ENCODE measurements at regions not wholly inside any gene's neighbourhood (a gene's known extent, or its start where the extent isn't known, plus 50 kb on each side); places are given as distances from the start of the nearest gene placed in this dataset.
"Not testable (repeated sequence)": the region's sequence is repeated elsewhere in the genome, so short reads cannot be mapped to it uniquely, and the experiment has no call there.

DNA sequence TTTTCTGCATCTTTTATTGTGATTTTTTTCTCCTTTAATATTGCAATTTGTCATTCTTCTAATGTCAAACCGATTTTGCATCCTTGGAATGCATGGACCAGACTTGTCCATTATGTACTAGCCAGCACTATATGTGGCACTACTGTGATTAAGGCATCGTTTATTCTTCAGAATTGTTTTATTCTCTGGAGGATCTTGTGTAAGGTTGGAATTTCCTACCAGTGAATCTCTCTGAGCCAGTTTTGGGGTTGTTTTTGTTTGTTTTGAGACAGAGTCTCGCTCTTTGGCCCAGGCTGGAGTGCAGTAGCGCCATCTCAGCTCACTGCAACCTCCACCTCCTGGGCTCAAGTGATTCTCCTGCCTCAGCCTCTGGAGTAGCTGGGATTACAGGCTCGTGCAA is 58.5 kb downstream of the IGLL5 start:
- DNase-seq: no peak

DNA sequence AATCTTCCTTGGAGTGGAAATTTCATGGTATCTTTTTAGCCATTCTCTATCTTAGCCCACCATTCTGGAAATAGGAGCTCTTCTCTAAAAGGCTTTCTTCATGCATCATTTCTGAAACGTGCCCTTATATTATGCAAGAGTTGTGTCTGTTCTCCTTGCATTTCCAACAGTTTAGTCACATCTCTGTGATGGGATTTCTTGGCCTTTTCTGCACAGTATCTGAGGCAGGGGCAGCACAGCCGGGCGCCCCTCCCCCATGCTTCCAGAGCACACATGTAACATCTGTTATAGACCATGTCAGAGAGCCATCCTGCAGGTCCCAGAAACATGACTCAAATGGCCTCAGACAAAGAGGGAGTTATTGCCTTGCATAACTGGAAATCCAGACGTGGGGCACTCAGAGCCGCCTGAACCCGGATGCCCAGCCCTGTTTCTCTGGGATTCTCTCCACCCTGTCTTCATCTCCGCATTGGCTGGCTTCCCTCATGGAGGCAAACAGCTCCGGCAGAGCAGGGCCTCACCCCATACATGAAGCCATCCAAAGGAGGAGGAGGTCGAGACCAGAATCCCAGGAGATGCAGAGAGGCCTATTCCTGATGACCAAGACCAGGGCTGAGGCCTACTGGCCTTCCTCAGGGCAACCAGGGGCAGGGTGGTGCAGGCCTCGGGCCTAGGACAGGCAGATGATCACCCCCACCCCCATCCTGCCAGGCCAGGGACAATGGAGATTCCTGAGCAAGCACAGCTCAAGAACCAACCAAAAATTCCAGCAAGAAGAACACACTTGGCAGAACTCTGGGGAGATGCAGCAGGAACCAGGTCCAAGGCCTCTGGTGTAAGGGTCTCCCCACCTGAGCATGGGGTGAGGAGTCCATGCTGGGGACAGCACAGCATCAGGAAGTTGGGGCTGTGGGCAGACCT is 61.3 kb downstream of the IGLL5 start:
- peak; percentile 3 for DNase-seq

DNA sequence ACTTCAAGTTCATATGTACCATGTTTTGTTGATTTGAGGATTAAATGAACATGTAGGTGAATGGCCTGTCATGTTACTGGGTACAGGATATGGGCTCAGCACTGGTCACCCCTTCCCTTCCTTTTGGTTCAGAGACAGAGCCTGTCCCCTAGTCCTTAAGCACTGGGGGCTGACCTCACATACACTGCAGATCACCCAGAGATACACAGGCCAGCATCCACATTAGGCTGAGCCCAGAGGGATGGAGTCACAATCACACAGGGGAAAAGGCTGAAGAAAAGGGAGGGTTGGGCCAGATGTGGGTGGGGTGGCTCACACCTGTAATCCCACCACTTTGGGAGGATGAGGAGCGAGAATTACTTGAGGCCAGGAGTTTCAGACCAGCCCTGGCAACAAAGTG is 62.3 kb downstream of the IGLL5 start:
- DNase-seq: no peak

DNA sequence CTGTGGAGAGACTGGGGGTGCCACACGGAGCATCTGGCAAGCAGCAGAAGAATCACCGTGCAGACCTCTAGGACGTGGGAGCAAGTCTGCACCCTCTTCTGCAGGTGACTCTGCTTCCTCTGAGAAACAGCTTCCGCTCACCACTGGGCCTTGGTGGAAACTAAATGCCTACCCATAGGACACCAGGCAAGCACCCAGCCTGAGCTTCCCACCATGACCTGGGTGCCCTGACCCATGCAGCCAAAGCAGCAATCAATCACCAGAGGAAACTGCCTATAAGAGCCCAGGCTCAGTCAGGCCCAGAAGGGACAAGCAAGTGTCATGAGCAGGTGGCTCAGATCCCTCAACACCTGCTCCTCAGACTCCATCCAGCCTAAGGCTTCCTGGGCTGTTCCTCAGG is 63.4 kb downstream of the IGLL5 start:
- no peak for DNase-seq

DNA sequence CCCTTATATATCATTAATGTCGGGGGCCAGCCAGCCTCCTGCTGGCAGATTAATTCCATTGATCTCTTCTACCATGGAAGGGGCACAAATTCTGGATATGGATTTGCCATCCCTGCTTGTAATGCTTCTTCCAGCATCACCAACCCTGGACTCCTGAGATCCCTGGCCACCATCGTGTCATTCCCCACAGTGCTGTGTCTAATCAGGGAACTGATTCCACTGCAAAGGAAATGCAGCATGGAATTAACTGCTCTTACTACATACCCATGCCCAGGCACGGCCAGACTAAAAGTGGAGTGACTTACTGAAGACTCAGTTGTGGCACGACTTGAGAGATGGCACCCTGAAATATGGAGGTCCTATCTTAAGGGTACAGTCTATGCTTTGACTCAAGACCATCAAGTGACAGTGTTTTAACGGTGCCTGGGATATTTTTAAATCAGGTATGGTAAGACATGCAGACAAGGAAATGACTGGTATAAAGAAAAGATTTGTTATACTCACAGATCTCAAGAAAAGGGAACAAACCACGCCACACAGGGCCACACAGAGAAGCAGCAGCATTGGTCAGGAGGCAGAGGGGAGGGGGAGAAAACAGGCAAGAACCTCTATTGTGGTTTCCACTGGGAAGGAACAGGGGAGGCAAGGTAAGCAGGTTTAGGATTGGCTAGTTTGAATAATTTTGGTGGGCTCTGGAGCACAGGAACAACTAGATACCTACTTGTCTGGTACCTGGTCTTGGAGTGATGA is 65.1 kb downstream of the IGLL5 start:
- DNase-seq: no peak

DNA sequence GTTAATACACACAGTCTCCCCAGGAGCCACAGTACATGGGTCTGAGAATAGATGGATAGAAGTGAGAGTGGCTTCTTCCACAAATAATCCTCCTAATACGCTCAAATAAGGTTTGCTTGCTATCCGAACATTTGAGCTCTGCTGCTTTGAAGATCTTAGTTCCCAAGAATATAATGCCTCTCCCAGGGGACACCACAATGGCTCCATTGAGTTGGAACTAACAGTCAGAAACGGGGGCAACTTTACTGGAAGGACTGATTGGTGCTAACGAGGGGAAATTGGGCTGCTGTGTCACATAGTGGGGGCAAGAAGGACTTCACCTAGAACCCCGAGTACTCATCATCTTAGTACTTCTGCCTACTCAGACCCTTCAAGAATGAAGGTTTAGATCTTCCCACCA is 66.2 kb downstream of the IGLL5 start:
- DNase-seq: no peak

DNA sequence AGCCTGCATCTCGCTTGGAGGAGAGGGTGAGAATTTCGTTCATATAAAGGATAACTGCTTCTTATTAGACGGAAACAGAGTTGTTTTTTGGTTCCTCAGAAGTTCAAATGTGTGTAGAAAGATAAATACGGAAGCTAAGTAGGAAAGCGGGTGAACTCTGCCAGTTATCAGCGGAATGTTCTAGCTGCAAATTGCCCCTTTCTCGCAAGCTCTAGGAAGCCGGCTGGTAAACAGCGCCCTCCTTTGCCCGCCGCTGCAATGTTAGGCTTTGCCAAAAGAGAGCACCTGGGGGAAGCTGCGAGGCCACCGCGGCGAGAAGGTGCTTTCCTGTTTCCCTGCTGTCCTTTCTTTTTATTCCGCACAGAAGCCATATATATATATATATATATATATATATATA is 67.0 kb downstream of the IGLL5 start:
- DNase-seq: no peak

DNA sequence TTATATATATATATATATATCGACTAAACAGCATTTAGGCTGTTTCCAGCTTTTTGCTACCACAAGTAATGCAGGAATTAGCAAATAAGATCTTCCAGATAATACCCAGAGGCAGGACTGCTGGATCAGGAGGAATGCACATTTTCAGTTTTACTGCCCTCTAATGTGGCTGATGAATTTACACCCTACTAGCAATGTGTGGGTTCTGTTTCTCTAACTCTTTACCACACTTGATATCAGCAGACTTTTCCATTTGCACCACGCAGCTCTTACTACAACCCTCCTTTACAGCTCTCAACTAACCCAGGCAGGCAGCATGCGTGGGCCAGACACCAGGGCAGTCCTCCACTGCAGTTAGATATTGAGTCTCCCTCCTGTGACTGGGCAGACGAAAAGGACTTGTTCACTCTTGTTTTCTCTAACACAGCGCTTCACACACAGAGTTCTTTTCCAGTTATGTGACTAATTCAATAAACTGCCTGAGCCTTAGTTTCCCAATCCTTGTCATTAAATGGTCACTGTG is 67.7 kb downstream of the IGLL5 start:
- no peak for DNase-seq

DNA sequence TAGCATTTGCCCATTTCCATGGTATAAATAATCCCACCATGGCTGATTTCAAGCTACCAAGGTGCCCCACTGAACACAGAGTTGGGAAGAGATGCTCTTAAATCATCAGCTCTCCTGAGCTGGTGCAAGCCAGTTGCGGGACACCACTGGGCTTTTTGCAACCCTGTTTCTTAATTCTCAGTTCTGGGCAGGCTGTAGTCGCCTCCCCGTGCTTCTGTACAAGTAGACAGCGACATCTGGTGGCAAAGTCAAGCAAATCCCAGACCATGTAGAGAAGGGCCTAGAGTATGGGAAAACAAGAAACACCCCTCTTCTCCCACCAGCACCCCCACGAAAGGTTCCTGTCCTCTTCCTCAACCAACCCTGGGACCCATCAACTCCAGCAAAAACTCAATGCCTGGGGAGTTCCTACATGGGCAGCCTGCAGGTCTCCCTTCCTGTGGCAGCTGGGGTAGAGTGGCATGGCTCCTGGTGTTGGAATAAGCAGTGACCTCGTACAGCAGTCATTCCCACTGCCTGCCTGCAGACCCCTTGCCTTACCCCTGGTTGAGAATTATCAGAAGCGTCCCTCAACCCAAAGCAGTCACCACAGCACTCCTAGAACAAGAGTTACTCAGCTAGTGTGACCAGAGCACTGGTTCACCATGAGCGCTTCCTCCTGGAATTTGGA is 68.4 kb downstream of the IGLL5 start:
- peak; percentile 57 for DNase-seq

DNA sequence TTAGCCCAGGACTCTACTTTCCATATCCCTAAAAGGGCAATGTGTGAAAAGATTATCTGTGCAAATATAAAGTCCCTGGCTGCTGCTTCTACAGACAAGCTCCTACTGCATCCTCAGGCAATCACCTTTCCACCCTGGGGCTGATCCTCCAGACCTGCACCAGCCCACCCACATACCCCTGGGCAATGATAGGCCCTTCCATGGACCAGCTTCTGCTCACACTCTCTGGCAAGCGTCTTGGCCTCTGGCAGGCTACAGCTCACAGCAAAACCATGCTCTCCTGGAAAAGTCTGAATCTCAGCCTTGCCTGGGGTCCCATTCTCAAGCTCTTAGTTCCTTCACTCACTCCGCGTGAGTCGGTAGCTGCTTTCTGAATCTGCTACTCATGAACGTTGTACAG is 69.5 kb downstream of the IGLL5 start:
- DNase-seq: no peak

DNA sequence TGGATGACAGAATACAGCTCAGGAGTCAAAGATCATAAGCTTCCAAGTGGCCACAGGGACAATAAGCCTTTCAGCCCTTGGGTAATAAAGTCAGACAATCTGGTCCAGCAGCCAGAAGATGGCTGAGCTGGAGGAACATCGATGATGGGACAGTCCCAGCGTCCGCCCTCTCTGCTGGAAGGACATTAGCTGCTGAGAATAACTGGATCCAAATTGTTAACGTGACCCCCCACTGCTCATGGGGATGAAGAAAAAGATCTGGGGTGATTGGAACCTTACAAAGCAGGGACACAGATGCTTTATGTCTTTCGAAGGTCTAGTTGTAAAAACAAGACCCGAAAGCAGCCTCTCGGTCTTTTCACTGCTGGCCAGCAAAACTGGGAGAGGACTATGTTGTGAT is 71.0 kb downstream of the IGLL5 start:
- no peak for DNase-seq

DNA sequence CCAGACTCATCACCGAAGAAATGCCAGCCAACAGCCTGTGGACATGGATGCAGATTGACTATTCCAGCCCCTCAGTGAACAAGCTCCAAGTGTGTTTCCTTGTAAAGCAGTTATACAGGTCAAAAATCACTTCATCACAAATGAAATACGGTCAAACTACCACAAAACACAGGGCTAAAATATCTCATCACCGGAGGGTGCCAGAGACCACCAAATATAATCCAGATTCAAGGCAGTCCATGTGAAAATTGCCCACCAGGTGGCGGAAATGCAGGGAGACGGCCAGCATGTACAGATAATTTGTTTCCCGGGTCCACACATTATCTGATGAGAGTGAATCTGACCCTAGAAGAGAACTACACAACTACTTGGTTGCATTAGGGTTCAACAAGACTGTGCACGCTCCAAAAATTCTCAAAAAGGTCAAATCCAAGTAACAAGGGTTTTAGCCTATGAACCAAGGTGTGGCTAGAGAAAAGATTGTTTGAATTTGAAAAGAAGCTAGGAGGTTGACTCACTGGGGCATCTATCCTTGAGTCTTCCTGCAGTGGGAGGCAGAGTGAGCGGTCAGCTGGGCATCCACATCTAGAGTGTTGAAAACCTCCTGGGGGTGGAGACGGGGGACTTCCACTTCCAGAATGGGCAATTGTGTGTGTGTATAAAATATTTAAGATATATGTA is 71.7 kb downstream of the IGLL5 start:
- DNase-seq: peak; percentile 73

DNA sequence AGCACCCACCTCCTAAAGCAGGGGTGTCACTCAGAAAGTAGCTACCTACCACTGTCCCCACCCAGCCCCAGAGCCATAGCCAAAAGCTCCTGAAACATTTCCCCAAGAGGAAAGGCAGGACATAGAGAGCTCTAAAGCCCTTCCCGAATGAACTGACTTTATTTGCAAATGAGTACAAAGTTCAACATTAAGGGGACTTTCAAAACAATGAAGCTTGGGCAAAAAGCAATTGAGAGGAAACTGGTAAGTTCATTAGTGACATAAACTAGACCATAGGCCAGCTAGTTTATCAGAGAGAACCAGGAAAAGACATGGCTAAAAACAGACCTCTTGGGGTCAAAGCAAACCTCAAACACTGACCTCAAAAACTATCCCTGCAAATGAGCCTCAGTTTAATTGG is 72.7 kb downstream of the IGLL5 start:
- no peak for DNase-seq

DNA sequence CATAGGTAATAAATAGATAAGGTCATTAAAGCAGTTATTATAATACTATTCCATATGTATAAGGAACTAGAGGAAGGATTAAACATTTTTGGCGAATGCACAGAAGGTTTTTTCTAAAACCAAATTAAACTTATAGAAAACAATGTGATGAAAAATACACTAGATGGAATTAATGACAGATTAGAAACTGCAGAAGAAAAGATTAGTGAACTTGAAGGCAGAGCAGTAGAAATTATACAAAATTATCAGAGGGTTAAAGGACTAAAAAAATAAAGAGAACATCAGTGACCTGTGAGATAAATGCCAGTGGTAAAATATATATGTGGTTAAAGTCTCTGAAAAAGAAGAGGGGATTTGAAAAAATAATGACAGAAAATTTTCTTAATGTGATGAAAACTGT is 74.0 kb downstream of the IGLL5 start:
- no peak for DNase-seq

DNA sequence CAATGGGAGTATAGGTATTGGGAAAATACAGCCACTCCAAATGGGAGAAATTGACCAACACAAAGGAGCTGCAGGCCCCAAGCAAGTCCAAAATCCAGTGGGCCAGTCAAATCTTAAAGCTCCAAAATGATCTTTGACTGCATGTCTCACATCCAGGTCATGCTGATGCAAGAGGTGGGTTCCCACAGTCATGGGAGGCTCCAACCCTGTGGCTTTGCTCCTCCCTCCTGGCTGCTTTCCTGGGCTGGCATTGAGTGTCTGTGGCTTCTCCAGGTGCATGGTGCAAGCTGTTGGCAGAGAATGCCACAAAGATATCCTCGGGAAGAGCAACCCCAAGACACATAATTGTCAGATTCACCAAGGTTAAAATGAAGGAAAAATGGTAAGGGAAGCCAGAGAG is 80.8 kb downstream of the IGLL5 start:
- DNase-seq: no peak

DNA sequence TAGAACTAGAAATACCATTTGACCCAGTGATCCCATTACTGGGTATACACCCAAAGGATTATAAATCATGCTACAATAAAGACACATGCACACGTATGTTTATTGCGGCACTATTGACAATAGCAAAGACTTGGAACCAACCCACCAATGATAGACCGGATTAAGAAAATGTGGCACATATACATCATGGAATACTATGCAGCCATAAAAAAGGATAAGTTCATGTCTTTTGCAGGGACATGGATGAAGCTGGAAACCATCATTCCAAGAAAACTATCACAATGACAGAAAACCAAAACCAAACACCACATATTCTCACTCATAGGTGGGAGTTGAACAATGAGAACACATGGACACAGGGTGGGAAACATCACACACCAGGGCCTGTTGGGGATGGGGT is 85.0 kb downstream of the IGLL5 start:
- not testable (repeated sequence) for DNase-seq

DNA sequence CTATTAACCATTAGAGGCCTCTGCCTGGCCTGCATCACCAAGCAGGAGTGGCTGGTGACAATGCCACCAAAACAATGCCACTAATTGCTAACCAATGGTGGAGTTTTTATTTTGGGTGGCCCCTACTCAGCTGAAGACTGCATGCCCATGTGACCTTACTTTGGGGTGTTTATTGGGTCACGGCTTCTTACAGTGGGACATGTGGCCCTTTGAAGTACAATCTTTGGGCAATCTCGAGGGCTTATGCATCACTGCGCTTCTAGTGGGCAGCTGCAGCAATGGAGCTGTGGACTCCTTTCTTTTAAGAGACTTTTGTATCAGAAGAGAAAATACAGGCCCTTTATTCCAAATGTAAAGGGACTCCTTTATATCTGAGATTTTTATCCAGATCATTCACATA is 85.7 kb downstream of the IGLL5 start:
- no peak for DNase-seq

DNA sequence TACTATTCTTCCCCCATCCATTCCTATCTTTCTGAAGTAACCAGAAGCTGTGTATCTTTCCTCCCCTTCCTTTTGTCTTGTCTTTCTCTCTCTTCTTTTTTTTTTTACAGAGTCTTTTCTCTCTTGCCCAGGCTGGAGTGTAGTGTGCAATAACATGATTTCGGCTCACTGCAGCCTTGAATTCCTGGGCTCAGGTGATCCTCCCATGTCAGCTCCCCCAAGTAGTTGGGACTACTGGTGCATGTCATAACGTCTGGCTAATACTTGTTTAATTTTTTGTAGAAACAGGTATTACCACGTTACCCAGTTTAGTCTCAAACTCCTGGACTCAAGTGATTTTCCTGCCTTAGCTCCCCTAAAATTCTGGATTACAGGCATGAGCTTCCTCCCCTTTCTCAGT is 86.5 kb downstream of the IGLL5 start:
- DNase-seq: no peak

DNA sequence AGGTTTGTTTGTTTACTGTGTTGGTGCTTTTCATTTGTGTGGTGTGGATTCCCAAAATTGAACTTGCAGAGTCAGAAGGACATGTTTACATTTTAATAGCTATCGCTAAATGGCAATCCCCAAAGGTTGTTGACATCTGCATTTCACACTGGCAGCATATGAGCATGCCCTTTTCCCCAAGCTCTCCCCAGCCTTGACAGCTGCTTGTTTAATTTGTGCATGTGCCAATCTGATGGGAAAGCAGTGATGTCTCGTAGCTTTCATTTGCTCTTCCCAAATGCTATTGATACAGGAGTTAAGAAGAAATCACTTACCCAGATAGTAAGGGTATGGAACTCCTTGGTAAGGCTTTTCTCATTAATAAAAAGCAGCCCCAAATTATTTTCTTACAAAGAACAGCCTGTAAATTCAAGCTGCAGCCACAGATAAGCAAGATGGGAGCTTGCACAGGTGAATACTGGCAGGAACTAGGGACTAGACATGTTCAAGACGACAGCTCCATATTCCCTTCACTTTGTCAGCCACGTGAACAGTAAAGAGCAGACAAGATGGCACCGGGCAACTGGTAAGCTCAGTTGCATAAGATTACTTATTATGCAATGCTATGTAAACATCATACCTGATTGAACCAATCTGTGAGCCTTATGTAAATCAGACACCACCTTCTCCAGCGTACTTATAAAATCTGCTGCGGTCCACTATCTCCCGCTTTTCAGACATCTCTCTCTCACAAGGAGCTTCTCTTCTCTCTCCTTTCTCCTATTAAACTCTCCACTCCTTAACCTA is 87.4 kb downstream of the IGLL5 start:
- no peak for DNase-seq

DNA sequence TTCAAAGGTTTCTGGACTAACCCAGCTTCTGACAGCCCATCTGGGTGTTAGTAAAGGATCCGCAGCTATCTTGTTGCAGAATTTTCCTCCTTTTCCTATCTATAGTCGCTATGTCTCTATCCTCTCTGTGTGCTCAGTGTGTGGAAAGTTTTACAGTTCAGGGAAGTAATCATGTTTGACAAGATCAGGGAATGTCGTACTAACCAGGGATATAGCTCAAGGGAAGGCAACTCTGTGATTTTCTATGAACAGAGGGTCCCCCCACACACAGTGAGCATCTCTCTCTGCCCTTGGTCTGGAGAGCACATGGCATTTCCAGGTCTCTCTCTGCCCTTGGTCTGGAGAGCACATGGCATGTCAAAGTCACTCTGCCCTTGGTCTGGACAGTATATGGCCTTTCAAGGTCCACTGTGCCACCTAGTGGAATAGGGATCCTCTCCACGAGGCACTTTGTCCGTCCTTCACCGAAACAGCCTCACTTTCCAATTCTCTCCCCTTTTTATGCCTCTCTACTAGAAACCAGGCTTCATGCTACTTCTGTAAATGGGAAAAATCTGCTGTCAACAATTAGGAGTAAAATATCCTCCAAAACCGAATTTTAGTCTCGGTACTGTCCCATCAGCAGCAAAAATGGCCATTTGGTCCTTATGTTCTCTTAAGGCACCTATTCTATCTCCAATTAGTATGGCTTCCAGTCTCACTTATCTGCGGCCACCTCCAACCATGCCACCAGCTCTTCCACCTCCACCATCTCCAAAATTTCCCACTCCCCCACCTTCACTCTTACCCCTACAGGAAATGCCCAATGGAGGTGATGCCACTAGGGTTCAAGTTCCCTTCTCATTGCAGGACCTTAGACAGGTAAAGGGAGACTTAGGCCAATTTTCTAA is 88.7 kb downstream of the IGLL5 start:
- DNase-seq: no peak

Measured in fibroblast of skin of back (primary cell).